Fibroblast of skin of right quadriceps (primary cell): ENCODE measurements at regions not wholly inside any gene's neighbourhood (a gene's known extent, or its start where the extent isn't known, plus 50 kb on each side); places are given as distances from the start of the nearest gene placed in this dataset.
A peak's percentile ranks its signal among the peaks of the same experiment; 100 is the strongest.

Experiments used
- DNase-seq: peaks from one replicate; pipeline ENCODE4 v3.0.0-alpha.2; 2013

GRCh38 chr2:234438305-234438977, 58.4 kb downstream of the ARL4C start:
- no peak for DNase-seq

- no peak for DNase-seq
These were observed 59.1 kb downstream of the ARL4C start for GRCh38 chr2:234437642-234438304.

GRCh38 chr2:234436482-234436837, 60.4 kb downstream of the ARL4C start:
- no peak for DNase-seq

- DNase-seq = no peak
These were observed 60.9 kb downstream of the ARL4C start for GRCh38 chr2:234435836-234436481.

- DNase-seq = no peak
These were observed 63.7 kb downstream of the ARL4C start for GRCh38 chr2:234433201-234433600.

GRCh38 chr2:234430871-234431270, 66.0 kb downstream of the ARL4C start:
- no peak for DNase-seq

GRCh38 chr2:234429265-234429664, 67.6 kb downstream of the ARL4C start:
- DNase-seq = no peak

GRCh38 chr2:234427081-234428061, 69.5 kb downstream of the ARL4C start:
- peak; percentile 91 for DNase-seq

- DNase-seq = no peak
These were observed 70.3 kb downstream of the ARL4C start for GRCh38 chr2:234426616-234427015.

GRCh38 chr2:234425639-234426603, 71.0 kb downstream of the ARL4C start:
- DNase-seq = no peak

- no peak for DNase-seq
These were observed 73.0 kb downstream of the ARL4C start for GRCh38 chr2:234423884-234424283.

GRCh38 chr2:234422981-234423431, 73.9 kb downstream of the ARL4C start:
- DNase-seq = no peak

GRCh38 chr2:234422273-234422732, 74.6 kb downstream of the ARL4C start:
- peak; percentile 92 for DNase-seq

- DNase-seq = no peak
These were observed 76.5 kb downstream of the ARL4C start for GRCh38 chr2:234420408-234420807.

GRCh38 chr2:234419726-234420125, 77.2 kb downstream of the ARL4C start:
- no peak for DNase-seq

GRCh38 chr2:234415706-234416105, 81.2 kb downstream of the ARL4C start:
- DNase-seq = no peak

GRCh38 chr2:234414596-234414995, 82.3 kb downstream of the ARL4C start:
- DNase-seq = no peak

- DNase-seq = peak; percentile 49
These were observed 84.2 kb downstream of the ARL4C start for GRCh38 chr2:234412726-234413125.

- no peak for DNase-seq
These were observed 85.1 kb downstream of the ARL4C start for GRCh38 chr2:234411793-234412192.

GRCh38 chr2:234410526-234410925, 86.4 kb downstream of the ARL4C start:
- no peak for DNase-seq

GRCh38 chr2:234409590-234409989, 87.3 kb downstream of the ARL4C start:
- no peak for DNase-seq

- DNase-seq = no peak
These were observed 90.8 kb downstream of the ARL4C start for GRCh38 chr2:234406085-234406484.
